ENCODE measurements at regions not wholly inside any gene's neighbourhood (a gene's known extent, or its start where the extent isn't known, plus 50 kb on each side); places are given as distances from the start of the nearest gene placed in this dataset.

GRCh38 chr12:19695244-19696098, 256.2 kb downstream of the AEBP2 start:
- no peak for ATAC-seq
- no peak for DNase-seq
- intact Hi-C loops (cut with DNase I, micrococcal nuclease): no loop called here

- intact Hi-C loops (cut with DNase I, micrococcal nuclease): no loop called here
- ATAC-seq: no peak
- no peak for DNase-seq
Measured at GRCh38 chr12:19700969-19701368, 261.7 kb downstream of the AEBP2 start.

GRCh38 chr12:19704966-19705365, 265.7 kb downstream of the AEBP2 start:
- DNase-seq (no peak), ATAC-seq (no peak)
- intact Hi-C loops (cut with DNase I, micrococcal nuclease): no loop called here

GRCh38 chr12:19706936-19707335, 267.6 kb downstream of the AEBP2 start:
- intact Hi-C loops (cut with DNase I, micrococcal nuclease): no loop called here
- no peak for DNase-seq
- no peak for ATAC-seq

GRCh38 chr12:19707948-19708409, 268.7 kb downstream of the AEBP2 start:
- no peak for DNase-seq
- intact Hi-C loops (cut with DNase I, micrococcal nuclease): no loop called here
- ATAC-seq: no peak

GRCh38 chr12:19709889-19710288, 270.6 kb downstream of the AEBP2 start:
- DNase-seq: no peak
- intact Hi-C loops (cut with DNase I, micrococcal nuclease): no loop called here
- ATAC-seq: no peak

GRCh38 chr12:19710811-19711793, 271.8 kb downstream of the AEBP2 start:
- ATAC-seq: no peak
- intact Hi-C loops (cut with DNase I, micrococcal nuclease): no loop called here
- no peak for DNase-seq

GRCh38 chr12:19712041-19712440, 272.7 kb downstream of the AEBP2 start:
- intact Hi-C loops (cut with DNase I, micrococcal nuclease): no loop called here
- DNase-seq: no peak
- ATAC-seq: no peak

GRCh38 chr12:19718401-19718800, 279.1 kb downstream of the AEBP2 start:
- intact Hi-C loops (cut with DNase I, micrococcal nuclease): no loop called here
- DNase-seq (no peak), ATAC-seq (no peak)

- no peak for ATAC-seq
- intact Hi-C loops (cut with DNase I, micrococcal nuclease): no loop called here
- DNase-seq: no peak
Measured at GRCh38 chr12:19719672-19720071, 280.4 kb downstream of the AEBP2 start.

GRCh38 chr12:19726122-19726521, 286.8 kb downstream of the AEBP2 start:
- no peak for DNase-seq
- ATAC-seq: no peak
- intact Hi-C loops (cut with DNase I, micrococcal nuclease): no loop called here

- no peak for ATAC-seq
- intact Hi-C loops (cut with DNase I, micrococcal nuclease): no loop called here
- DNase-seq: no peak
Measured at GRCh38 chr12:19726592-19726991, 287.3 kb downstream of the AEBP2 start.

- ATAC-seq (no peak), DNase-seq (no peak)
- intact Hi-C loops (cut with DNase I, micrococcal nuclease): no loop called here
Measured at GRCh38 chr12:19737019-19737418, 297.7 kb downstream of the AEBP2 start.

- DNase-seq: peak in 1 of 2 donors; percentile 31
- intact Hi-C loops (cut with DNase I, micrococcal nuclease): no loop called here
- ATAC-seq: peak; percentile 64
Measured at GRCh38 chr12:19739195-19739776, 300.0 kb downstream of the AEBP2 start.

- ATAC-seq (no peak), DNase-seq (no peak)
- intact Hi-C loops (cut with DNase I, micrococcal nuclease): no loop called here
Measured at GRCh38 chr12:19740472-19741131, 301.3 kb downstream of the AEBP2 start.

- intact Hi-C loops (cut with DNase I, micrococcal nuclease): no loop called here
- ATAC-seq (no peak), DNase-seq (no peak)
Measured at GRCh38 chr12:19741132-19741489, 301.8 kb downstream of the AEBP2 start.

GRCh38 chr12:19744705-19745218, 305.5 kb downstream of the AEBP2 start:
- intact Hi-C loops (cut with DNase I, micrococcal nuclease): no loop called here
- DNase-seq: no peak
- no peak for ATAC-seq

- no peak for ATAC-seq
- DNase-seq: no peak
- intact Hi-C loops (cut with DNase I, micrococcal nuclease): no loop called here
Measured at GRCh38 chr12:19746471-19746870, 307.2 kb downstream of the AEBP2 start.
